Lower lobe of right lung (tissue), 2 donors: ENCODE measurements at regions not wholly inside any gene's neighbourhood (a gene's known extent, or its start where the extent isn't known, plus 50 kb on each side); places are given as distances from the start of the nearest gene placed in this dataset.

Experiments
- ATAC-seq, 2 donors: fragments of 200-7000 bp; cut with Tn5 transposase; one replicate each; pipeline ENCODE4 v1.9.1; 2020 to 2022; ENCODE audit warnings: mild to moderate bottlenecking in 2 of 2, moderate library complexity in 2 of 2
- DNase-seq: peaks from one replicate; pipeline ENCODE4 v3.0.0-alpha.2; 2020
- H3K27ac ChIP-seq: fragments of 200-600 bp; one replicate; pipeline ENCODE4 v1.8.0; 2022
- H3K27me3 ChIP-seq: fragments of 200-600 bp; one replicate; pipeline ENCODE4 v1.8.0; 2022; ENCODE audit warnings: low read depth
- H3K36me3 ChIP-seq: fragments of 200-600 bp; one replicate; pipeline ENCODE4 v1.8.0; 2022; ENCODE audit warnings: mild to moderate bottlenecking
- H3K4me1 ChIP-seq: fragments of 200-600 bp; one replicate; pipeline ENCODE4 v1.8.0; 2022
- H3K4me3 ChIP-seq: fragments of 200-600 bp; one replicate; pipeline ENCODE4 v1.8.0; 2022; ENCODE audit warnings: mild to moderate bottlenecking
- H3K9me3 ChIP-seq: fragments of 200-600 bp; one replicate; pipeline ENCODE4 v1.8.0; 2022
- intact Hi-C: fragments of 100-400 bp; cut with DNase I; formaldehyde crosslinking; loops from one replicate; pipeline ENCODE4 v1.11.0; 2022
- TF ChIP-seq, protein P1 (sequence below): fragments of 200-600 bp; IDR thresholded peaks from one replicate; pipeline ENCODE4 v1.8.0; 2022; ENCODE audit warnings: antibody characterized with exemption, mild to moderate bottlenecking
- donor health status: DM: no; HTN: yes; CAD: no; lungs with severe emphysema.

DNA sequence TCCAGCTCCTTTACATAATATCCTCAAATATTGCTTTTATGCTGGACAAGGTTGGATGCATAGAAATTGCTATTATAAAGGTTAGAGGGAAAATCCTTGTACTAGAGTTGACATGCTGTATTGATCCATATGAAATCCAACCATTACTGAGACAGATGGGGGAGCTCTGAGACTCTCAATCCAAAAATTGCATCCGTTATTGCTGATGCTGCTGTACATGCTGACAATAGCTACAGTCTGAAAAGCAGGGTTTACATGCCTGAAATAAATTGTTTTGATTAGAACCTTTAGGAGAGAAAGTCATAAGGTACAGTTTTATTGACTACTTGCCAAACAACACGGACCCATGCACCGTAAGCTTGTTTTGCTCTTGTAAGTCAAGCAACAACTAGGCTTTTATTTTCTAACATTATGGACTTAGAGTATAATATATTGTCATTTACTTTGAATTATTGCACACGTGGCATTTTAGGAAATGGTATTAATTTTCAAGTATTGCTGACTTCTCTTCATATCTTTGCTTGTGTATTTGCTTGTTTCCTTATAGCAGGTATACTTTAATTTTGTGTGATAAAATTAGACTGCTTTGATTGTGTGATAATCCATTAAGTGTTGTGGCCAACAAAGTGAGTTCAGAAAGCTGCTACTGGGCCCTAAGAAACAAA is 1365.2 kb downstream of the STIM2 start:
- Histone ChIP-seq H3K4me3 (no peak overlapping the region), H3K36me3 (no peaks in the 10 kb centered on the region), H3K9me3 (no peaks in the 10 kb centered on the region), H3K27me3 (no peaks in the 10 kb centered on the region), H3K27ac (no peak overlapping the region), H3K4me1 (no peaks in the 10 kb centered on the region)
- ATAC-seq = no peak
- TF ChIP-seq, protein P1, sequence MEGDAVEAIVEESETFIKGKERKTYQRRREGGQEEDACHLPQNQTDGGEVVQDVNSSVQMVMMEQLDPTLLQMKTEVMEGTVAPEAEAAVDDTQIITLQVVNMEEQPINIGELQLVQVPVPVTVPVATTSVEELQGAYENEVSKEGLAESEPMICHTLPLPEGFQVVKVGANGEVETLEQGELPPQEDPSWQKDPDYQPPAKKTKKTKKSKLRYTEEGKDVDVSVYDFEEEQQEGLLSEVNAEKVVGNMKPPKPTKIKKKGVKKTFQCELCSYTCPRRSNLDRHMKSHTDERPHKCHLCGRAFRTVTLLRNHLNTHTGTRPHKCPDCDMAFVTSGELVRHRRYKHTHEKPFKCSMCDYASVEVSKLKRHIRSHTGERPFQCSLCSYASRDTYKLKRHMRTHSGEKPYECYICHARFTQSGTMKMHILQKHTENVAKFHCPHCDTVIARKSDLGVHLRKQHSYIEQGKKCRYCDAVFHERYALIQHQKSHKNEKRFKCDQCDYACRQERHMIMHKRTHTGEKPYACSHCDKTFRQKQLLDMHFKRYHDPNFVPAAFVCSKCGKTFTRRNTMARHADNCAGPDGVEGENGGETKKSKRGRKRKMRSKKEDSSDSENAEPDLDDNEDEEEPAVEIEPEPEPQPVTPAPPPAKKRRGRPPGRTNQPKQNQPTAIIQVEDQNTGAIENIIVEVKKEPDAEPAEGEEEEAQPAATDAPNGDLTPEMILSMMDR = no peak
- intact Hi-C loops = no loop called here
- no peak for DNase-seq

- intact Hi-C loops = no loop called here
- Histone ChIP-seq H3K27me3 (no peaks in the 10 kb centered on the region), H3K27ac (no peak overlapping the region), H3K4me3 (no peak overlapping the region), H3K4me1 (no peaks in the 10 kb centered on the region), H3K36me3 (no peaks in the 10 kb centered on the region), H3K9me3 (no peaks in the 10 kb centered on the region)
- TF ChIP-seq, protein P1 = no peak
- no peak for ATAC-seq
- DNase-seq = no peak
Measured at GRCh38 chr4:28226962-28227361, 1366.3 kb downstream of the STIM2 start.

- ATAC-seq (no peak), DNase-seq (no peak)
- H3K27ac ChIP-seq = no peak overlapping the region
- no peaks in the 10 kb centered on the region for H3K4me1 ChIP-seq
- intact Hi-C loops = no loop called here
- no peaks in the 10 kb centered on the region for H3K36me3 ChIP-seq
- H3K9me3 ChIP-seq = no peaks in the 10 kb centered on the region
- no peak overlapping the region for H3K4me3 ChIP-seq
- H3K27me3 ChIP-seq = no peaks in the 10 kb centered on the region
- TF ChIP-seq, protein P1 = no peak
Measured at GRCh38 chr4:28227764-28228163, 1367.1 kb downstream of the STIM2 start.

- H3K4me1 ChIP-seq = no peaks in the 10 kb centered on the region
- no peak overlapping the region for H3K27ac ChIP-seq
- ATAC-seq = no peak
- H3K27me3 ChIP-seq = no peaks in the 10 kb centered on the region
- TF ChIP-seq, protein P1 = no peak
- no peaks in the 10 kb centered on the region for H3K36me3 ChIP-seq
- DNase-seq = no peak
- H3K4me3 ChIP-seq = no peak overlapping the region
- no peaks in the 10 kb centered on the region for H3K9me3 ChIP-seq
- intact Hi-C loops = no loop called here
Measured at GRCh38 chr4:28228561-28229491, 1368.2 kb downstream of the STIM2 start.

- TF ChIP-seq, protein P1 = no peak
- intact Hi-C loops = no loop called here
- Histone ChIP-seq H3K36me3 (no peaks in the 10 kb centered on the region), H3K27me3 (no peaks in the 10 kb centered on the region), H3K4me1 (no peaks in the 10 kb centered on the region), H3K27ac (no peak overlapping the region), H3K9me3 (no peaks in the 10 kb centered on the region), H3K4me3 (no peak overlapping the region)
- ATAC-seq = no peak
- no peak for DNase-seq
Measured at GRCh38 chr4:28232376-28232775, 1371.7 kb downstream of the STIM2 start.
